ENCODE measurements at regions not wholly inside any gene's neighbourhood (a gene's known extent, or its start where the extent isn't known, plus 50 kb on each side); places are given as distances from the start of the nearest gene placed in this dataset.

DNA sequence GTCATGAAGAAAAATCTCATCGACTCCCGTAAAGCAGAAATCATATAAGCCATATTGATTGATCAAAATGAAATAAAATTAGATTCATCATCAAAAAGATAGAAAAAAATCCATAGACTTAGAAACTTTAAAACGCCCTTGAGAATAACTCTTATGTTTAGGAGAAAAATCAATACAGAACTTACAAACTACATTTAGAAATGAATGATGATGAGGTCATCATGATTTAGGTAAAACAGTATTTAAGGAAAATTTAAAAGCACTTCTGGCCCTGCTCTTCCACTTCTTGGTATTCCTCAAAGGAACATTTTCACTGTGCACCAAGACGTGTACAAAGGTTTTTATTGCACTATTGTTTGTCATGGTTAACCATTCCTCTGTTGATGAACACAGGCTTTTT, 173.4 kb upstream of the PSMD7 start:
- Mint-ChIP-seq H3K36me3 (ENCODE audit: low read depth) (peaks cover 4% of the 10 kb centered on the region), H3K4me1 (no peaks in the 10 kb centered on the region), H3K27me3 (ENCODE audit: low read depth) (no peaks in the 10 kb centered on the region), H3K27ac (no peak overlapping the region), H3K4me3 (no peak overlapping the region), H3K9me3 (peaks cover 16% of the 10 kb centered on the region)
- TF ChIP-seq, protein P1, sequence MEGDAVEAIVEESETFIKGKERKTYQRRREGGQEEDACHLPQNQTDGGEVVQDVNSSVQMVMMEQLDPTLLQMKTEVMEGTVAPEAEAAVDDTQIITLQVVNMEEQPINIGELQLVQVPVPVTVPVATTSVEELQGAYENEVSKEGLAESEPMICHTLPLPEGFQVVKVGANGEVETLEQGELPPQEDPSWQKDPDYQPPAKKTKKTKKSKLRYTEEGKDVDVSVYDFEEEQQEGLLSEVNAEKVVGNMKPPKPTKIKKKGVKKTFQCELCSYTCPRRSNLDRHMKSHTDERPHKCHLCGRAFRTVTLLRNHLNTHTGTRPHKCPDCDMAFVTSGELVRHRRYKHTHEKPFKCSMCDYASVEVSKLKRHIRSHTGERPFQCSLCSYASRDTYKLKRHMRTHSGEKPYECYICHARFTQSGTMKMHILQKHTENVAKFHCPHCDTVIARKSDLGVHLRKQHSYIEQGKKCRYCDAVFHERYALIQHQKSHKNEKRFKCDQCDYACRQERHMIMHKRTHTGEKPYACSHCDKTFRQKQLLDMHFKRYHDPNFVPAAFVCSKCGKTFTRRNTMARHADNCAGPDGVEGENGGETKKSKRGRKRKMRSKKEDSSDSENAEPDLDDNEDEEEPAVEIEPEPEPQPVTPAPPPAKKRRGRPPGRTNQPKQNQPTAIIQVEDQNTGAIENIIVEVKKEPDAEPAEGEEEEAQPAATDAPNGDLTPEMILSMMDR (IDR thresholded peaks at IDR 0.05; ENCODE audit: unreplicated experiment in 3 of 3): no peak

DNA sequence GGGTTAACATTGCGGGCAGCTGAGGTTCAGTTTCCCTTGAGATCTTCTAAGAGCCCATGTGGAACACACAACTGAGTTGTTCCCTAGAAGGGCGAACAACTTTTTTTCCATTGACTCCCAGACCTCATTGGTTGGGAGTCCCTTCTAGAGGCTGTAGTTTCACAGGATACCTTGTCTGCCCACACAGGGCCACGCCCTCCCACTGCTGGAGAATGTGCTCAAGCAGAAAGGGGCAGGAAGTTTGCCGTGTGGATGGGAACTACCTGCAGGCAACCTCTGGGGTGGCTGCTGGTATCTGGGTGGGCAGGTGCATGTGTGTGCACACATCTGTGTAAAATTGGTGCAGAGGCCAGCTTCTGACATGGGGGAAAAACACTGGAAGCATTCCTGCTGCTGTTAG, 178.8 kb upstream of the PSMD7 start:
- Mint-ChIP-seq H3K36me3 (ENCODE audit: low read depth) (no peaks in the 10 kb centered on the region), H3K27ac (no peak overlapping the region), H3K4me1 (no peaks in the 10 kb centered on the region), H3K27me3 (ENCODE audit: low read depth) (no peaks in the 10 kb centered on the region), H3K9me3 (no peaks in the 10 kb centered on the region), H3K4me3 (no peak overlapping the region)
- TF ChIP-seq, protein P1 (IDR thresholded peaks at IDR 0.05; ENCODE audit: unreplicated experiment in 3 of 3): no peak

DNA sequence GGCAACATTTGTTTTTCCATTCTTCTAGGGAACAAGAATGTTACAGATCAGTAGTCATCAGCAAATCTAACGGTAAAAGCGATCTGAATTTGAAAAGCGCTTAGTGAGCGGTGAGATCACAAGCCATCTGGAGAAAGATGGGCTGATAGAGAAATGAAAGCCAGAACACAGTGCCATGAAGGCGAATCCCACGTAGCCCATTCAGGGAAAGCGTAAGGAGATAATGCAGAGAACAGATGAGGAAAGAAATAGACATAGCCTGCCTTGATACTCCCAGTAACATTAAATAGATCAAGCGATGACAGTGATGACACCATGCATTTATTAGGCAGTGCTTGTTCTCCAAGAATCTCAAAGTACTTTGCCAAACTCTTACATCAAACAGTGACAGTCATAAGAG, 183.1 kb upstream of the PSMD7 start:
- Mint-ChIP-seq H3K36me3 (ENCODE audit: low read depth) (no peaks in the 10 kb centered on the region), H3K9me3 (no peaks in the 10 kb centered on the region), H3K4me3 (no peak overlapping the region), H3K27me3 (ENCODE audit: low read depth) (no peaks in the 10 kb centered on the region), H3K4me1 (no peaks in the 10 kb centered on the region), H3K27ac (no peak overlapping the region)
- TF ChIP-seq, protein P1 (IDR thresholded peaks at IDR 0.05; ENCODE audit: unreplicated experiment in 3 of 3): no peak

DNA sequence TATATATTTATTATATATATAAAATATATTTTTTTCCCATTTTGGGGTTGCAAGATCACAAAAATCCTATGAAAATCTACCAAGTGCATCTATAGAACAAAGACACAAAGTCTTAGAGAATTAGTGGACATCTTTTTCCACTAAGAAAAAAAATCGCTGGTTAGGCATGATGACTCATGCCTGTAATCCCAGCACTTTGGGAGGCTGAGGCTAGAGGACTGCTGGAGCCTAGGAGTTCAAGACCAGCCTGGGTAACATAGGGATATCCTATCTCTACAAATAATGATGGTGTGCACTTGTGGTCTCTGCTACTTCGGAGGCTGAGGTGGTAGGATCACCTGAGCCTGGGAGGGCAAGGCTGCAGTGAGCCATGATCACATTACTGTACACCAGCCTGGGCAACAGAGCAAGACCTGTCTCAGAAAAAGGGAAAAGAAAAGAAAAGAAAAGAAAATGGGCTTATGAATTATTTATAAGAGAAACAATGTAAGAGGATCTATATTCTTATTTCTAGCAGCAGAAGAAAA, 185.1 kb upstream of the PSMD7 start:
- H3K27ac Mint-ChIP-seq: no peak overlapping the region
- H3K4me3 Mint-ChIP-seq: no peak overlapping the region
- no peaks in the 10 kb centered on the region for H3K4me1 Mint-ChIP-seq
- TF ChIP-seq, protein P1 (IDR thresholded peaks at IDR 0.05; ENCODE audit: unreplicated experiment in 3 of 3): no peak
- H3K9me3 Mint-ChIP-seq: no peaks in the 10 kb centered on the region
- H3K27me3 Mint-ChIP-seq (ENCODE audit: low read depth): no peaks in the 10 kb centered on the region
- H3K36me3 Mint-ChIP-seq (ENCODE audit: low read depth): no peaks in the 10 kb centered on the region

DNA sequence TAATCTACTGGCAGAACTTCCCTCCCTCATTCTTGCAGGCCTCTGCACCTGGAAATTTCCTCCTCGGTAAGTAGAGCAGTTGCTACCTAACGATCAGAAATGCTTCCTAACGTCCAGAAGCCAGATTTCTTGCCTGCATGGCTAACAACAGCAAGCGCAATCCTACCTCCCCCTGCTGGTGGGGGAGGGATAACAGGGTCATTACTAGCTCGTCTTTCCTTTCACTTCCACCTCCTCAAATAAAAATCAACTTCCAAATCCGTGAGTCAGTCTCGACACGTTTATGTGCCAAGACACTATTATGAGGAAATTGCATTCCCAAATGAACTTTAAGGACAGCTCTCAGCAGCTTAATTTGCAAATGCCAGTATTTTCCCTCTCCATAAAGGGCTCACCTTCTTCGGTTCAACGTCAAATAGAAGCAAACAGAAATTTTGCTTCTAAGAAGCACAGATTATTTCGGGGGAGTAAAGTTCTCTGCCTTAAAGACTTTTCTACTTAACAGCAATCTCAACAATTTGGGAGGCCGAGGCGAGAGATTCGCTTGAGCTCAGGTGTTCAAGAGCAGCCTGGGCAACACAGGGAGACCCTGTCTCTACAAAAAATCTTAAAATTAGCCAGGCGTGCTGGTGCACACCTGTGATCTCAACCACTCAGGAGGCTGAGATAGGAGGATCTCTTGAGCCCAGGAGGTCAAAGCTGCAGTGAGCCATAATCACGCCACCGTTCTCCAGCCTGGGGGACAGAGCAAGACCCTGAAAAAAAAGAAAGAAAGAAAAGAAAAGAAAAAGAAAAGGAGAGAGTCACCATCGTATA, 188.6 kb upstream of the PSMD7 start:
- Mint-ChIP-seq H3K27ac (no peak overlapping the region), H3K36me3 (ENCODE audit: low read depth) (no peaks in the 10 kb centered on the region), H3K9me3 (no peaks in the 10 kb centered on the region), H3K4me1 (no peaks in the 10 kb centered on the region), H3K4me3 (no peak overlapping the region), H3K27me3 (ENCODE audit: low read depth) (no peaks in the 10 kb centered on the region)
- TF ChIP-seq, protein P1 (IDR thresholded peaks at IDR 0.05; ENCODE audit: unreplicated experiment in 3 of 3): peak in 2 of 3 experiments; percentile 9 to 46

DNA sequence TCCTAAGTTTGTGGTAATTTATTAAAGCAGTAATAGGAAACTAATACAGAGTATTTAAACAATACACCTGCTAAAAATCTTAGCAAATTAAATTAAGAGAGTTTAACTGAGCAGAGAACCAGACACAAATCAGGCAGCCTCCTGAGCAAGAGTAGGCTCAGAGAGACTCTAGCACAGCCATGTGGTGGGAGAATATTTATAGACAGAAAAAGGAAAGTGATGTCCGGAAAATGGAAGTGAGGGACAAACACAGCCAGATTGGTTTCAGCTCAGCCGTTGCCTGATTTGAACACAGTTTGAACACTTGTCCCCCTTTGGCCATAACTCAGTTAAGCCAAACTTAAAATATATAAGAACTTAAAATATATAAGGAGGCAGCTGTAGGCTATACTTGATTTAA, 192.6 kb upstream of the PSMD7 start:
- no peaks in the 10 kb centered on the region for H3K36me3 Mint-ChIP-seq (ENCODE audit: low read depth)
- H3K9me3 Mint-ChIP-seq: no peaks in the 10 kb centered on the region
- no peak overlapping the region for H3K4me3 Mint-ChIP-seq
- TF ChIP-seq, protein P1 (IDR thresholded peaks at IDR 0.05; ENCODE audit: unreplicated experiment in 3 of 3): no peak
- no peaks in the 10 kb centered on the region for H3K4me1 Mint-ChIP-seq
- no peak overlapping the region for H3K27ac Mint-ChIP-seq
- no peaks in the 10 kb centered on the region for H3K27me3 Mint-ChIP-seq (ENCODE audit: low read depth)

Data from nephron (organoid).